OCI-LY7 (cell line): ENCODE measurements at regions not wholly inside any gene's neighbourhood (a gene's known extent, or its start where the extent isn't known, plus 50 kb on each side); places are given as distances from the start of the nearest gene placed in this dataset.

Experiments used
- BruUV-seq: library from RNA; stranded (reverse); fragments of 400-500 nt; replicated peaks from 2 replicates; lab custom pipeline; 2021; lab: Mats Ljungman, UMichigan
- CTCF ChIA-PET: fragments of 300-600 bp; sonication (Branson Sonifier 250); formaldehyde crosslinking; loops from one replicate; lab custom pipeline; 2022; ENCODE audit warnings: antibody characterized with exemption; ENCODE audit not compliant: unreplicated experiment; lab: Charles Lee
- POLR2A ChIA-PET: fragments of 300-600 bp; sonication (Branson Sonifier 250); formaldehyde crosslinking; loops from one replicate; lab custom pipeline; 2022; ENCODE audit warnings: antibody characterized with exemption; lab: Charles Lee
- DNase-seq: peaks from one replicate; pipeline ENCODE4 v3.0.0-alpha.2; 2015; ENCODE audit warnings: low spot score
- H2AFZ ChIP-seq: fragments of 200-600 bp; sonication (generic), shearing (Covaris generic); 2 replicates; pipeline ENCODE4 v1.6.1; 2014; ENCODE audit warnings: mild to moderate bottlenecking, antibody characterized with exemption, low read length, moderate library complexity
- H3K27ac ChIP-seq: fragments of 200-600 bp; sonication (generic); 2 replicates; pipeline ENCODE4 v1.5.1; 2014; ENCODE audit warnings: mixed run types, low read depth, mild to moderate bottlenecking, moderate library complexity, low read length, inconsistent platforms; ENCODE audit not compliant: poor library complexity, severe bottlenecking
- H3K36me3 ChIP-seq: fragments of 200-600 bp; sonication (generic); 2 replicates; pipeline ENCODE4 v1.6.1; 2014; ENCODE audit warnings: mild to moderate bottlenecking, antibody characterized with exemption, low read length, moderate library complexity, mixed read lengths; ENCODE audit not compliant: insufficient read depth
- H3K4me1 ChIP-seq: fragments of 200-600 bp; sonication (generic); 2 replicates; pipeline ENCODE4 v1.5.1; 2014; ENCODE audit warnings: mild to moderate bottlenecking, low read length; ENCODE audit not compliant: insufficient read depth, poor library complexity, severe bottlenecking
- H3K4me2 ChIP-seq: fragments of 200-600 bp; sonication (generic); 2 replicates; pipeline ENCODE4 v1.6.1; 2014; ENCODE audit warnings: mild to moderate bottlenecking, low read length
- H3K4me3 ChIP-seq: fragments of 200-600 bp; sonication (generic); 2 replicates; pipeline ENCODE4 v1.5.1; 2014; ENCODE audit warnings: mild to moderate bottlenecking, low read depth, low read length; ENCODE audit not compliant: poor library complexity, severe bottlenecking
- H3K79me2 ChIP-seq: fragments of 200-600 bp; sonication (generic); 2 replicates; pipeline ENCODE4 v1.6.1; 2016; ENCODE audit warnings: low read depth, mild to moderate bottlenecking, low read length, moderate library complexity, mixed read lengths; ENCODE audit not compliant: insufficient read depth
- H3K9me2 ChIP-seq: fragments of 200-600 bp; sonication (generic); 2 replicates; pipeline ENCODE4 v1.6.1; 2016; ENCODE audit warnings: mild to moderate bottlenecking, low read length, mixed read lengths; ENCODE audit not compliant: insufficient read depth
- H3K9me3 ChIP-seq: fragments of 200-600 bp; sonication (generic); 2 replicates; pipeline ENCODE4 v1.6.1; 2014; ENCODE audit warnings: mild to moderate bottlenecking, mixed run types, low read length, mixed read lengths
- H4K20me1 ChIP-seq: fragments of 200-600 bp; sonication (generic); 2 replicates; pipeline ENCODE4 v1.6.1; 2014; ENCODE audit warnings: mild to moderate bottlenecking, antibody characterized with exemption, low read length, moderate library complexity, mixed read lengths; ENCODE audit not compliant: insufficient read depth
- CTCF ChIP-seq: fragments of 200-600 bp; sonication (generic); conservative IDR thresholded peaks from 2 replicates; pipeline ENCODE4 v1.5.1; 2014; ENCODE audit warnings: mild to moderate bottlenecking, antibody characterized with exemption, low read length, moderate library complexity, mixed read lengths
- EZH2phosphoT487 ChIP-seq: fragments of 200-600 bp; sonication (generic); IDR thresholded peaks from 2 replicates; pipeline ENCODE4 v1.6.1; 2018; ENCODE audit warnings: low read depth, borderline replicate concordance, mild to moderate bottlenecking, mixed run types, antibody characterized with exemption, low read length, moderate library complexity, mixed read lengths
- intact Hi-C: fragments of 100-400 bp; cut with micrococcal nuclease; formaldehyde crosslinking; loops from one replicate; pipeline ENCODE4 v1.10.0; 2022; ENCODE audit not compliant: unreplicated experiment

GRCh38 chr15:81729340-81729739, 316.5 kb downstream of the MEX3B start:
- DNase-seq: no peak
- TF ChIP-seq CTCF (no peak), EZH2phosphoT487 (no peak)
- Histone ChIP-seq H3K79me2 (no peaks in the 10 kb centered on the region), H3K4me1 (no peaks in the 10 kb centered on the region), H4K20me1 (no peaks in the 10 kb centered on the region), H3K27ac (no peak overlapping the region), H3K9me2 (no peaks in the 10 kb centered on the region), H3K4me3 (no peak overlapping the region), H2AFZ (no peak overlapping the region), H3K4me2 (no peak overlapping the region), H3K36me3 (no peaks in the 10 kb centered on the region), H3K9me3 (no peaks in the 10 kb centered on the region)
- BruUV-seq: no TSS peak
- ChIA-PET POLR2A (interaction anchor here (0.5 to 0.7 kb wide), 2 partner anchors 56 to 203 kb away, joined by 3 to 6 read pairs; no protein-coding TSS in a partner anchor), CTCF (no interaction called here)
- intact Hi-C loops: no loop called here

DNA sequence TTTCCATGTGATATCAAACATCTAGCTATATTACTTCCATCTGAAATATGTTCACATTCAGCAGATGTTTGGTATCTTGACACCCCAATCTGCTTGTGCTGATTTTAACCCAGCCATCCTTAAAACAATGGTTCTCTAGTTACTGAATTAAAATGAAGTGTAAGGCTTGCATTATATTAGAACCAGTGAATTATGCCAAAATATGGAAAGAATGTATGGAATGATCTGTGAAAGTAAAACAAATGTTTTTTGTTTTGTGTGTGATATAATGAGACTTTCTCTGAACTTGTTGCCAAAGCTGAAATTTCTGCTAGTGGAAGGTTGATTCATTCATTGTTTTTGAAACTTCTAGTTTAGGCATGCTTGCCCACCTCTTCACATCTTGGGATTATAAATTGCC, 317.1 kb downstream of the MEX3B start:
- no peaks in the 10 kb centered on the region for H3K4me1 ChIP-seq
- H3K9me3 ChIP-seq: no peaks in the 10 kb centered on the region
- ChIA-PET CTCF (no interaction called here), POLR2A (interaction anchor here (0.5 kb wide), 1 partner anchor 203 kb away, joined by 6 read pairs; no protein-coding TSS in a partner anchor)
- intact Hi-C loops: no loop called here
- no peak overlapping the region for H3K4me3 ChIP-seq
- H3K9me2 ChIP-seq: no peaks in the 10 kb centered on the region
- no peak overlapping the region for H2AFZ ChIP-seq
- H3K36me3 ChIP-seq: no peaks in the 10 kb centered on the region
- H3K4me2 ChIP-seq: no peak overlapping the region
- DNase-seq: no peak
- no peaks in the 10 kb centered on the region for H3K79me2 ChIP-seq
- TF ChIP-seq EZH2phosphoT487: no peak
- TF ChIP-seq CTCF: no peak
- BruUV-seq: no TSS peak
- H3K27ac ChIP-seq: no peak overlapping the region
- H4K20me1 ChIP-seq: no peaks in the 10 kb centered on the region

DNA sequence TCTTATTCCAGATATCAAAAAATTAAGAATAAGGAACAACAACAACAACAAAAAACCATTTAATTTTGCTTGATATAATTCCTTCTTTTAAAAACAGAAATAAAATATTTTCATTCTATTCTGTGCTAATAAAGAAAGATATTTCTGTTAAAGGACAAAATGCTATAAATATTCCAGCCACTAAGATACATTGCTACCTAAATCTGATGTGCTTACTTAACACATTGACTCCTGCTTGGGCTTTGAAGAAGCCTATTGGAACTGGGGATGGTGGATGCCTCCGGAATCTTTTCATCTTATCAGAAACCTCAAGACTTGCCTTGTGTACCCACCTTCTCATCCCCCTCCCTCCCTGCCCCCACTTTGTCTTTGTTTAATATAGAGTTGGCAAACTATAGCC, 320.2 kb downstream of the MEX3B start:
- Histone ChIP-seq H4K20me1 (no peaks in the 10 kb centered on the region), H3K9me2 (no peaks in the 10 kb centered on the region), H3K4me1 (no peaks in the 10 kb centered on the region), H3K79me2 (no peaks in the 10 kb centered on the region), H2AFZ (no peak overlapping the region), H3K4me2 (no peak overlapping the region), H3K4me3 (no peak overlapping the region), H3K27ac (no peak overlapping the region), H3K9me3 (no peaks in the 10 kb centered on the region), H3K36me3 (no peaks in the 10 kb centered on the region)
- no TSS peak for BruUV-seq
- no peak for DNase-seq
- intact Hi-C loops: no loop called here
- CTCF ChIA-PET: no interaction called here
- POLR2A ChIA-PET: interaction anchor here (0.7 kb wide), 1 partner anchor 575 kb away, joined by 6 read pairs; no protein-coding TSS in a partner anchor
- no peak for TF ChIP-seq EZH2phosphoT487
- no peak for TF ChIP-seq CTCF
